IPS-18c (cell line): ENCODE measurements at regions not wholly inside any gene's neighbourhood (a gene's known extent, or its start where the extent isn't known, plus 50 kb on each side); places are given as distances from the start of the nearest gene placed in this dataset.

Experiments
- H3K4me3 ChIP-seq: 2 replicates; pipeline ENCODE4 v1.7.0; 2013; ENCODE audit warnings: low read depth, mild to moderate bottlenecking, low read length, moderate library complexity; ENCODE audit not compliant: insufficient read depth
- H3K9me3 ChIP-seq: one replicate; pipeline ENCODE4 v1.6.1; 2013; ENCODE audit warnings: mild to moderate bottlenecking, low read length, moderate library complexity; ENCODE audit not compliant: control insufficient read depth, insufficient read depth

GRCh38 chr14:26180221-26180620, 417.6 kb downstream of the NOVA1 start:
- Histone ChIP-seq H3K9me3 (no peaks in the 10 kb centered on the region), H3K4me3 (no peak overlapping the region)

- no peak overlapping the region for H3K4me3 ChIP-seq
Observed at GRCh38 chr14:26175658-26176057, 422.2 kb downstream of the NOVA1 start.

GRCh38 chr14:26174395-26174794, 423.4 kb downstream of the NOVA1 start:
- no peaks in the 10 kb centered on the region for H3K9me3 ChIP-seq

More at GRCh38 chr14:26175658-26176057, 422.2 kb downstream of the NOVA1 start:
- H3K9me3 ChIP-seq: no peaks in the 10 kb centered on the region

GRCh38 chr14:26173581-26174110, 424.2 kb downstream of the NOVA1 start:
- Histone ChIP-seq H3K9me3 (no peaks in the 10 kb centered on the region), H3K4me3 (no peak overlapping the region)

More at GRCh38 chr14:26174395-26174794, 423.4 kb downstream of the NOVA1 start:
- H3K4me3 ChIP-seq: no peak overlapping the region

- no peak overlapping the region for H3K4me3 ChIP-seq
- no peaks in the 10 kb centered on the region for H3K9me3 ChIP-seq
Observed at GRCh38 chr14:26172396-26172795, 425.4 kb downstream of the NOVA1 start.

GRCh38 chr14:26170885-26171284, 426.9 kb downstream of the NOVA1 start:
- Histone ChIP-seq H3K9me3 (no peaks in the 10 kb centered on the region), H3K4me3 (no peak overlapping the region)

- Histone ChIP-seq H3K9me3 (no peaks in the 10 kb centered on the region), H3K4me3 (no peak overlapping the region)
Observed at GRCh38 chr14:26163761-26164160, 434.1 kb downstream of the NOVA1 start.

GRCh38 chr14:26157517-26157916, 440.3 kb downstream of the NOVA1 start:
- H3K9me3 ChIP-seq: no peaks in the 10 kb centered on the region
- H3K4me3 ChIP-seq: no peak overlapping the region

- H3K9me3 ChIP-seq: no peaks in the 10 kb centered on the region
- H3K4me3 ChIP-seq: no peak overlapping the region
Observed at GRCh38 chr14:26143057-26143456, 454.8 kb downstream of the NOVA1 start.

GRCh38 chr14:26138764-26139445, 458.9 kb downstream of the NOVA1 start:
- Histone ChIP-seq H3K4me3 (no peak overlapping the region), H3K9me3 (no peaks in the 10 kb centered on the region)

GRCh38 chr14:26137161-26137560, 460.7 kb downstream of the NOVA1 start:
- no peaks in the 10 kb centered on the region for H3K9me3 ChIP-seq
- H3K4me3 ChIP-seq: no peak overlapping the region

GRCh38 chr14:26132061-26132645, 465.7 kb downstream of the NOVA1 start:
- no peaks in the 10 kb centered on the region for H3K9me3 ChIP-seq
- no peak overlapping the region for H3K4me3 ChIP-seq

GRCh38 chr14:26130690-26131089, 467.1 kb downstream of the NOVA1 start:
- no peak overlapping the region for H3K4me3 ChIP-seq

GRCh38 chr14:26128931-26129671, 468.7 kb downstream of the NOVA1 start:
- no peak overlapping the region for H3K4me3 ChIP-seq
- no peaks in the 10 kb centered on the region for H3K9me3 ChIP-seq

More at GRCh38 chr14:26130690-26131089, 467.1 kb downstream of the NOVA1 start:
- no peaks in the 10 kb centered on the region for H3K9me3 ChIP-seq

GRCh38 chr14:26124896-26125438, 472.9 kb downstream of the NOVA1 start:
- no peak overlapping the region for H3K4me3 ChIP-seq
- H3K9me3 ChIP-seq: no peaks in the 10 kb centered on the region

GRCh38 chr14:26123459-26123858, 474.4 kb downstream of the NOVA1 start:
- H3K4me3 ChIP-seq: no peak overlapping the region
- no peaks in the 10 kb centered on the region for H3K9me3 ChIP-seq

- H3K9me3 ChIP-seq: no peaks in the 10 kb centered on the region
- no peak overlapping the region for H3K4me3 ChIP-seq
Observed at GRCh38 chr14:26121181-26121580, 476.7 kb downstream of the NOVA1 start.
